ENCODE measurements at regions not wholly inside any gene's neighbourhood (a gene's known extent, or its start where the extent isn't known, plus 50 kb on each side); places are given as distances from the start of the nearest gene placed in this dataset.

DNA sequence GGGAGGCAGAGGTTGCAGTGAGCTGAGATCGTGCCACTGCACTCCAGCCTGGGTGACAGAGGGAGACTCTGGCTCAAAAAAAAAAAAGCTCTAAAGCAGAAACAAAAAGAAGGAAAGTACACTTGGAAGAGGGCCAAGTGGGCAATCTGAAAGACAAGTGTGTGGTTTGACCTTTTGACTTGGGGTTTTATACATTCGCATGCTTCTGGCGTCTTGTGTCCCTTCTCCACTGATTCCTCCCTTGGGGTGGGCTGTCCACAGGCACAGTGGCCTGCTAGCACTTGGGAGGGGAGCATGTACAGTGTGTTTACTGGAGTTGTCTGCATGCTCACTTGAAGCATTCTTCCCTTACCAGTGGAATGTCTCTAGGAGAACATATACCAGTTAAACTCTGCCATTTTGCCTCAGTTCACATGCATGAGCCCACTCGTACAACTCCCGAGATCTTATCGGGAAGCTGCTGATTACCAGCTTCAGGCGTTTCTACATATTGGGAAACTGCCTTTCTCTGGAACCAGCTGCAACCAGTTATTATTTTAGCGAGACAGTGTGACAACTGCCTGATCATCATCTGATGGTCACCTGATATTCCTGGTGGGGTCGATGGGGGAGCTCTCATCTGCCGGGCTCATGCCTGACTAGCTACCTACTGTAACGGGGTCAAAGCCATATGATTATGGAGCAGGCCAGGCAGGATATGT lies 113.5 kb upstream of the ZNF678 start:
- no peak for FAIRE-seq

DNA sequence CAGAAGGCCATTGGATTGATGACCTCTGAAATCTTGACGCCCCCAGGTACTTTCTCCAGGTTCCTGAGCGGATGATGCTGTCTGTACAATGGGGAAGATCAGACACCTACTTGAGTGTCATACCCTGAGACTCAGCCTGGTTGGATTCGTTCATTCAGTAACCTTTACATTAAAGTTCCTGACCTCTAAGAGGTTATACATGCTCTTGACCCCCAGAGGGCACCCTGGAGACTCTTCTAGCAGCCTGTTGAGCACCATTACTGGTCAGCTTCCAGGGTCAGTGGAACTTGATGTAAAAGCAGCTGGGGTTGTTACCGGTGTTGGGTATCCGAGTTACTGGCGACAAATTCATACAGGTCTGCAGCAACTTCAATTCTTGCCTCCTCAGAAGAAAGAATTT lies 114.3 kb upstream of the ZNF678 start:
- FAIRE-seq: no peak

DNA sequence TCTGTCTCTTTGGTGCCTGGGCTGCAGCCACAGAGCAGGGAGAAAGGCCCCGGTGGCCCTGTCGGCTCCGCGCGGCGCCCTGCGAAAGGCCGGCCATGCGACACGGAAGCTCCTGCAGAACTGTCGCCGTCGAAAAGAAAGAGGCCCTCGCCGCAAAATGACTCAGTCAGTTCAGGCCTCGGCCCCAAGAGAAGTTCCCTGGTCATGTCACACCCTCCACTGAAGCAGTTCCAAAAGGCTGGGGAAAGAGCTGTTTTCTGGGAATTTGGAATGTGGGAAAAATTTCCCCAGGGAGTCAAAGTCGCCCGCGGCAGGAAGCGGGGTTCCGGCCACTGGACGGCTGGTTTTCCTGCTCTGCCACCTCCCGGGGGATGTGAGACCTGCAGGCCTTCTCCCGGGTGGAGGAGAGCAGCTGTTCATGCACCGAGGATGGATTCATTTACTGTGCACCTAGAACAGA lies 115.8 kb upstream of the ZNF678 start:
- FAIRE-seq: no peak

DNA sequence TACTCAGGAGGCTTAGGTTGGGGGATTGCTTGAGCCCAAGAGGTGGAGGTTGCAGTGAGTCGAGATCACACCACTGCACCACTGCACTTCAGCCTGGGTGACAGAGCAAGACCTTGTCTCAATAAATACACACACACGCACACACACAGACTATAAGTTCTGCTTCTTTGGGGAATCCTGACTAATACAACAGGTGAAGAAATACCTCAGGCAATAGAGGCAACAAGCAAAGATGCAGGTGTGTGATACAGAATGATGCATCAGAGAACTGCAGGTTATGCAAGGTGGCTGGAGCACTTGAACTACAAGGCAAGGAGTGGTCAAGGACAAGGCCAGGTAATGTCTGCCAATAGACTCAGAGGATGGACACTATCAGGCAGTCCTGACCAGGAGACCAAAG lies 117.6 kb upstream of the ZNF678 start:
- no peak for FAIRE-seq

DNA sequence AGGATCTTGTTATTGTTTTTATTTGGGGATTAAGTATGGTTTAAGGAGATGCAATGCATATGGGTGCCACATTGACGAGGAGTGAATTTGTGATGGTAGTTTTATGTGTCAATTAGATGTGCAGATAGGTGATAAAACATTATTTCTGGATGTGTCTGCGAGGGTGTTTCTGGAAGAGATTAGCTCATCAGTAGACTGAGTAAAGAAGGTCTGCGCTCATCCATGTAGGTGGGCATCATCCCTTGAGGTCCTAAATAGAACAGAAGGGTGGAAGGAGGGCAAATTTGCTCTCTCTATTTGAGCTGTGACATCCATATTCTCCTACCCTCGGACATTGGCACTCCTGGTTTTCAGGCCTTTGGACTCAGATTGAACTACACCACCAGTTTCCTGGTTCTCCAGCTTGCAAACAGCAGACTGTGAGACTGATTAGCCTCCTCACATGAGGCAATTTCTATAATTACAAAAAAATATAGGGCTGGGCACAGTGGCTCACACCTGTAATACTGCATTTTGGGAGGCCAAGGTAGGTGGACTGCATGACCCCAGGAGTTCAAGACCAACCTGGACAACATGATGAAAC lies 118.2 kb upstream of the ZNF678 start:
- no peak for FAIRE-seq

DNA sequence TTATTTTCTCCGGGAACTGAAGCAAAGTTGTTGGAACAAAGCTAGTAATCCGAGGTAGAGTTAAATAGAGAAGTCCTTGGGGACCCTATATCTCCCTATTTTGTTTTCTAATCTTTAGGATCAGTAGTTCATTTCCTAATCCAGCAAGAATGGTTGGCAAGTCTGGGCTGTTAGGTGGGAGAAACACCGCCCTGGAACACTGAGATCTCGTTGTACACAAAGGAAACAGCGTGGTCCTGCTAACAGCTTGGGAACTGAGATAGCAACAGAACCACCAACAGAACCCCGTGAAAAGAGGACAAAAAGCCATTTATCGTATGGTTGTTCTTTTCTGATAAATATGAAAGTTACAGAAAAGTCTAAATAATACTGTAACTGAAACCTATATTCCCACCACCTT lies 121.9 kb upstream of the CDC42BPA start:
- FAIRE-seq: no peak

DNA sequence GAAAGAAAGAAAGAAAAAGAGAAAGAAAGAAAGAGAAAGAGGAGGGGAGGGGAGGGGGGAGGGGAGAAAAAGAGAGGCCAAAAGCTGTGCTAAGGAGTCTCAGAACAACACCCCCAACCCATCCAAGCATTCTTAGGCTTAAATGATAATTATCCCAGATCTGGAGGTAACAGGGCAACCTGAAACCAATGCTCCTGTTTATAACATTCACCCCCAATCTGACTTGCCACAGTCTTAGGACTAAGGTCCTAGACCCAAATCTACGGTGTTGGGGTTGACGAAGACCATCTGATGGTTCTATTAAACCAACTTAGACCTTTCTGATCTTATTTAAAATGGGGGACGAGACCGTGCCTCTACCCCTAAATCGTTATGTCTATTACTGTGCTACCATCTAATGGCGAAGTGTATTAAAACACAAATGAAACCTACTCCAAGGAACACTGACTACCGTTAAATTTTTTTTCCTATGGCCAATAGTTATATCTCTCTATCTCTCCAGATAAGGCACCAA lies 119.3 kb upstream of the CDC42BPA start:
- peak; percentile 93 for FAIRE-seq

DNA sequence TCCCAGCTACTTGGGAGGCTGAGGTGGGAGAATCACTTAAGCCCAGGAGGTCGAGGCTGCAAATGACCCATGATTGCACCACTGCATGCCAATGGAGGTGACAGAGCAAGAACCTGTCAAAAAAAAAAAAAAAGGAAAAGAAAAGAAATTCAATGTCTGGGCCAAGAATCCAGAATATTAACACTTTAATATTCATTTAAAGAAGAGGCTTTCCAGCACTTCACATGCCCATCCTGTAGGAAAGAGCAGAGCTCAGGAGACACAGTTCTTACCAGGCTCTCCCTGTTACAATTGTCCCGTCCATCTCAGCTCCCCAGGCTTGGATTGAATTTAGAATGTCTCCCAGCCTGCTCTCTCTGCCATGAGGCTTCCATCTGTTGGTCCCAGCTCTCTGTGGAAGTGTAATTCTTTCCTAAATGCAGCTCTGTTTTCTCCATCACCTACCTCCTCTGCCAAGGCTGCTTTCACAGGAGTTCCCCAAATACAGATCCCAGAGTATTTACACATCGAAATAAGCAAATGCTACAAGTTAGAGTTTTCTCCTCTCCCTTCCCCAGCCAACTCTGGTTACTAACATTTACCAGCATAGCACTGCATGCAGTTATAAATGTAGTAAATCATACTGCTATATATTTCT lies 116.6 kb upstream of the CDC42BPA start:
- no peak for FAIRE-seq

DNA sequence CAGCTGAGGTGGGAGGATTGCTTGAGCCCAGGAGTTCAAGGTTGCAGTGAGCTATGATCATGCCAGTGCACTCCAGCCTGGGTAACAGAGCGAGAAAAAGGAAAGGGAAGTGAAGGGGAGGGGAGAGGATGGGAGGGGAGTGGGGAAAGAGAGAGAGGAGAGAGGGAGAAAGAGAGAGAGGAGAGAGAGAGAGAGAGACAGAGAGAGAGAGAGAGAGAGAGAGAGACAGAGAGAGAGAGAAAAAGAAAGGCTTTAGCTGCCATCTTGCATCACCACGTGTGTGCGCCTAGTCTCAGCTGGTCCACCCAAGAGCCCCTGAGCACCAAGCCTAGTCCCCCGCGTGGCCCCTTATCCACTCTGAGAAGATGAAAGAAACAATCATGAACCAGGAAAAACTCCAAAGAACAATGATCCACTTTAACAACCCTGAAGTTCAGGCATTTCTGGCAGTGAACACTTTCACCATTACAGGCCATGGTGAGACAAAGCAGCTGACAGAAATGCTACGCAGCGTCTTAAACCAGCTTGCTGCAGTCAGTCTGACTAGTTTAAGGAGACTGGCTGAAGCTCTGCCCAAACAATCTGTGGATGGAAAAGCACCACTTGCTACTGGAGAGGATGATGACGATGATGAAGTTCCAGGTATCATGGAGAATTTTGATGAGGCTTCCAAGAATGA lies 115.5 kb upstream of the CDC42BPA start:
- FAIRE-seq: no peak

DNA sequence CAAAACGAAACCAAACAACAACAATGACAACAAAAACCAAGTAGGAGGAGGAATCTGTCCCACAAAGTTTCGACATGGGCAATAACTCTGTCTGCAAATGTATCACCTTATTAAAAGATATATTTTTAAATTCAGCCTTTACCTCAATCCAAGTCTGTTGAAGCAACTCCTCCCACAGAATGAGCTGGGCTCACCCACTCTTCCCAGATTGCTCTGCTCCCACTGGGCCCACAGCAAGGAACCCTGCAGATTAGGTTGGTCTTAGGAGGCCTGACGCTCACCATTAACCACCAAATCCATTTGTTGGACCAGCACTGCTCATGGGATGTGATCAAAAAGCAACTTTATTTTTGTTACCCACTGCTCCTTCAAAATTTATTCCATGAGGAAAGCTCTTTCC lies 114.7 kb upstream of the CDC42BPA start:
- FAIRE-seq: no peak

DNA sequence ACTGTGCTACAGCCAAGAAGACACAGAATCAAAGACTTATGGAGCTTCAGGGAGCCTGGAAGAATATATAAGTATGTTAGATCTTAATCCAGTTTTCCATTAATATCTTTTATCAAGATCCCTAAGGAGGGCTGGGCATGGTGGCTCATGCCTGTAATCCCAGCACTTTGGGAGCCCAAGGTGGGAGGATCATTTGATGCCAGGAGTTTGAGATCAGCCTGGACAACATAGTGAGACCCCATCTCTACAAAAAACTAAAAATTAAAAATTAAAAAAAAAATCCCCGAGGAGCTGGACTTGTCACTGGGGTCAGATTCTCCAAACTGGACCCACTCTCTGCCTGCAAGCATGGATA lies 113.9 kb upstream of the CDC42BPA start:
- FAIRE-seq: no peak

DNA sequence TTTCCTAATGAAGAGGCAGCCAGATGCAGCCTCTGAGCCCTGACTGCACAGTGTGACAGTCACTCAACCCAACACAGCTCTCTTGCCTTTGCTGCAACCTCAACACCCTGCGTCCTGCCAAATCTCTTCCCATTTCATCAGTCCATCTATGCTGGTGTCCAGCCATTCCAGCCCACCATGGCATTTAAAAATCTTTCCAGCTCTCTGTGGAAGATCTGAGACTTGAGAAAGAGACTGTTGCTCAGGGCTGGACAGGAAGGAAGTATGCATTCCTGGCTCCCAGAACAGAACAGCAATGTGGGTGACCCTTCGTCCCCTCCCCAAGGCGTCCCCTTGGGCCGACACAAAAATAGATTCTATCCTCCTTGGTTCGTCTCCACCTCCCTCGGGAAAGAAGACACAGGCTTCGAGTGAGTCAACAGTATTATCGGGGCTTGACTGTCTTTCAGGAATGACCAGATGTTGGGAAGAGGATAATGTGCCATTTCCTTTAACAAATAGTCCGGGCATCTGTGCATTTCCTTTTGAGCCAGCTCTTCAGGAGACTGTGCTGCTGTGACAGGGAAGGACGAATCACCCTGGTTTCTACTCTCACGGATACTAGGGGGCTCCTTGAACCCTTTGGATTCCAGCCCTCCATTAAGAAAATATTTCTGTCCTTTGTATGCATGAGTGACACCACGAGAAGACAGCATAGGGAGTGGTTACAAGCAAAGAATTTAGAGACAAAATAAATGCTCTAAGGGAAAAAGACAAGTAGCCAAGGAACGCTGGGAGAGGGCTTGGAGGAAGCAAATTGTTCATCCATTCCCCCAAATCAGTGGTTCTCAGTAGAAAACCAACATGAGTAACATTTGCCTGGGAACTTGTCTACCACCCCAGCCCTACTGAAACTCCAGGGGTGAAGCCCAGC lies 111.4 kb upstream of the CDC42BPA start:
- no peak for FAIRE-seq

DNA sequence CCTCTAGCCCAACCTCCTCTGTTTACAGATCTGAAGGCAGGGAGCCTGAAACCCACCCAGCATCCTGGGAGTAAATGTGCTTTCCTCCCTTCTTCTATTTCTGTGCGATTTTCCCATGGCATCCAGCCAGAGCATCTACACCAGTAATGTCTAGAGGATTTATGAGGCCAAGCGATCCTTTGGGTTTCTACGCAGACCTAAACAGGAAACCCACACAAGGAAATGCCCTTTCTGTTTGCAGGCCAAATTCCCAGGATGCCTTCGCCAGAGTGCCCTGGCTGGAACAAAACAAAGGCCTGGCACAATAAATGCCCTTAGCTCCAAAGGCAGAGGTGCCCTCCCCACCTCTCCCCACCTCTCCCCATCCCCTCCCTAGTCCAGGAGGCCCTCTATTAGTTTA lies 110.5 kb upstream of the CDC42BPA start:
- FAIRE-seq: no peak

DNA sequence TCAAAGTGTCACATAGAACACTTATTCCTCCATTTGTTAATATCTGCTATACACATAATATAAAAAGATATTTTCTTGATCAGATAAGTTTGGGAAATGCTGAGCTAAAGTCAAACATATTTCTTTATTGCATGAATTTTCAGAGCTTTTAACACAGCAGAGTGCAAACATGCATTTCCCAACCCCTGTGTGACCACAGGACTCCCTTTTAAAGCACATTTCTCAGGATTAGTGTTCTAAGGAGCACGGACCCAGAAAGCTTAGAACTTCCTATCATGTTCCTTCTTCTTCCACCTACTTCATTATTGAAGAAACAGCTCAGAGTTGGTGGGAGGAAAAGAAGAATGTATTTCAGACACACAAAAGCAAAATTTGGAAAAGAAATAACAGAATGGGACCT lies 109.1 kb upstream of the CDC42BPA start:
- no peak for FAIRE-seq

DNA sequence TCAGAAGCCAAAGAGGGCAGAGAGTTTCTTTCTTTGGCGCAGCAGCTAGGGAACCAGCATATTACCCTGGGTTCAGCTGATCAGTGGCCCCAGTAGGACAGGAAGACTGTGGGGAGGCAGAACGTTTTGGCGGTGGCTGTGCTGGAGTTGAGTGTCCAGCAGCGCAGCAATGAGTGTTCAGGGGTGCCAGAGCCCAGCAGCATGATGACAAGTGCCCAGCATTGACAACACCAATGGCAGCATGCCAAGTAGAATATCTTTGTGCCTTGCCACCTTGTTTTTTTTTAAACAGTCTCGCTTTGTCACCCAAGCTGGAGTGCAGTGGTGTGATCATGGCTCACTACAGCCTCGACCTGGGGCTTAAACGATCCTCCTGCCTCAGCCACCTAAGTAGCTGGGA lies 106.7 kb upstream of the CDC42BPA start:
- FAIRE-seq: no peak

DNA sequence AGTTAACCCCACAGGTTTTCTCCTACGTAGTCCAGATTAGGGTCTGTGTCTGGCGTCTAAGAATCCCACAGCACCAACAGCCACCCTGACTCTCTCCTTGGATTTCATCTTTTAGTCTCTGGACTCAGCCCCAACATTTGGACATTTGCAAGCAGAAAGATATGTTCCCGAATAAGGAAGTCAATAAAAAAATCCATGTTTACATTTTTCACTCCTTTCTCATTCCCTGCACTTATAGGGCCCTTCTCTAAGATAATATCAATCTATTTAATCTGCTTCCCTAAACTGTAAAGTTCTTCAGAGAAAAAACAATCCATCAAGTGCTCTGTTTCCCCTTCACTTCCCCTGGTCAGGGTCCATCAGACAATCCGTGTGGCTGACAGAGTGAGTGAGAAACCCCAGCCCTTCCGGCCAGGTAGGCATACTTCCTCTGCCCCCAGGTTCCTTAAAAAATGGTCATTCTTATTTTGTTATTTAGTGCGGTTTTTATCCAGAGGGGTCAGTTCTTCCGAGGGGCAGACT lies 105.9 kb upstream of the CDC42BPA start:
- FAIRE-seq: no peak

DNA sequence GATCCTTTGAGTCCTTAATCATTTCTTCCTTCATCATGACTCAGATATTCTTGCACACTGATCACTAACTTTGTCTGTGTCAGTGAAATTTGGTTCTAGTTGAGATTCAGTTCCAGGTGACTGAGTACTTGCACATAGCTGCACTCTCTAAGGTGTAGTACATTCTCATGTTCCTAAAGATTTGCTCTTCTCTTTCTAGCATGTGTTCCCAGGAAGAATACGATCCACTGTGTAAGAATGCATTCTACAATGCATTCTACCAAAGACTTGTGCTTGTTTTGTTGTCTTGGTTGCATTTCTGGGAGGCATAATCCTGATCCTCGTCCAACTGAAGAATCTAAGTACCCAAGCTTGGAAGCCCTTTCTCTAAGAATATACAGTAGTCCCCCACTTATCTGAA lies 104.3 kb upstream of the CDC42BPA start:
- no peak for FAIRE-seq

DNA sequence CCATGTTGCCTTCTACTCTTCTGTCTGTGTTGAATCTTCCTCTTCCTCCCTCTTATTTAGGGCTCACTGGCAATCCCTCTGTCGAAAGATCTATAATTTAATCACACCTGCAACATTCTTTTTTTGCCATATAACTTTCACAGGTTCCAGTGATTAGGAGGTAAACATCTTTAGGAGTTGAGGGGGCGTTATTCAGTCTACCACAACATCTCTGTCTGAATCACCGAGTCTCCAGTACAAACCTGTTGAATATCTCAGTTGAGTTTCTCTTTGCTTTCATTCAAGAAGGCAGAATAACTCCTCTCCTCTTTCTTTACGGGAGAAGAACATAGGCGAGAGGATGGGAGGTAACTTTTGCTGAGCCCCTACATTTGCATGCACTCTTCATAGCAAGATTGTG lies 101.9 kb upstream of the CDC42BPA start:
- FAIRE-seq: no peak

DNA sequence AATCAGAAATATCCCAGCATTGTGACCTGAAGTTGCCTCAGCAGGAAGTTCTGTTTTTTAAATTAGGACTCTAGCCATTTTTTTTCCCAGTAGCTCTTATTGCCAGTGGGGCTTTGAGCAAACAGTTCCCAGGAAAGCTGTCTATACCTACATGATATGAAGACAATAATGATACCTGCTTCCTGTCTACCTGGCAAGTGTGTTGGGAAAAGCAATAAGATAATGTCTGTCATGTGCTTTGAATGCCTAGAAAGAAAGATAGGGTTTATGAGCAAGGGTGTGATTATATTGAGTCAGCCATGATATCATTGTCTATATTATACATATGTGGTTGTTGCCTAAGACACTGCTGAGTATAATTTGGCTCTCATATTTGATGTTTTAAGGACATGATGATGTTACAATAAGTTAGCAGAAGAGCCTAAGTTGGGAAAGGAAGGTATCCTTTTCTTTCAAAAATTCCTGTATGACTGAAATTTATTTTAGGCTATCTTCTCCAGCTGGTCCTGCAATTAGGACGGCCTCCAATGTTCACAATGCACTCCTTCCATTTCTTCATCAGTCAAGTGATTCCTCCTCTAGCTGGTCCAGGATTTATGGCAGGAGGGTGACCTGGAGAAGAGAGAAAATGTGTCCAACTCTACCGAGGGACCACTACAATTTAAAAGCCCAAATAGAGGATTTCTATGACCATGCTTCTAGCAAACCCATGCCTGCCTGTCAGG lies 99.6 kb upstream of the CDC42BPA start:
- FAIRE-seq: no peak

DNA sequence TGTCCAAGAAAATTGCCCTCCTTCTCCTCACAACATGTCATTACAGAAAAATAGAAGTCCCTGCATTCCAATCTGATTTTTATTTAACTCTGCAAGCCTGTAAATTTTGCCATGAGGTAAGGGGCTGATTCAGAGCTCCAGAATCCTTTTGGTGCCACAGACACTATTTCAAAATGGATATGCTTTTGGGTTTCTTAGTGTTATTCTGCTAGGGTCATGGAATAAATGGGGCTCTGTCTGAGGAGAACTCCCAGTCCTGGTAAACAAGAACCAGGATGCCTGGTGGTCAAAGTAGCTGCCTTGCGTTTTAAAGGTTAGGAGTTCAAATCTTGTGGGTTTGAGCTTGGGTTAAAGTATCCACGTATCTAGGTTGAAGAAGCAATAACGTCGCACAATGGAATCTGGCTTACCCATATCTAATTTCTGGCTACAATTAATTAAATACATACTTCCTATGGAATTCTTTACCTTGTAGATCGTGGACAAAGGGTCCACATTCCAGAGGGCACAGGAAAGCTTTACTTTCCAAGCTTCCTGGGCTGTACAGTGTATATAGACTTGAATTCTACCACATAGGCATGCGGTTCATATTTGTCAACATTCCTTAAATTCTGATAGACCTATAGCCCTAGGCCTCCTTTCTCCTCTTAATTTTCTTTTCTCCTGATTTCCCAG lies 98.0 kb upstream of the CDC42BPA start:
- no peak for FAIRE-seq

DNA sequence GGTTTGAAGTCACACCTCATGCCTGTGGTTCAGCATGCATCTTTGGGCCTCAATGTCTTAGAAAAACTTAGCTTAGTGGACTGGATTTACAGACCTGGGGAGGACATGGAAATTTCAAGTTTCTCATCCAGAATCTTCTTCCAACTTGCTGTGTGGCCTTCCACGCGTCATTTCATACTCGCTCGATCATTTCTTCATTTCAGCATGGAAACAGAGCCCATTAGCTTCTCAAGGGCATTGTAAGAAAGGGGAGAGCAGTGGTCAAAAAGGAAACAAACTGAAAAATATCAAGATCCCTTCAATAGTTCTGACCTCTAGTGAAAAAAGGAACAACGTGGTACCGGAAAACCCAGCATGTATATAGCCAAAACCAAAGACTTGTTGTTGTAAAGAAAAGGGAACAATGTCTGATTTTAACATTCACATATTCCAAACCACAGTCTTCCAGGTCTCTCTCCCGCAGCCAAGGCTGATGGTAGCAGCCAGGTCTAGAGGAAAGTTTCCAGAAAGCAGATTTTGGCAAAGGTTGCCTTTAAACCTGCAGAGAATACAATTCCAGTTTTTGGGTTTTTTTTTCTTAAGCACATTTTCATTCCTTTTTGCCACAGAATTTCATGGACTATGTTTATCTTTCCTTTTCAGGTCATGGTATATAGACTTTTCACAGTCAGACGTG lies 97.0 kb upstream of the CDC42BPA start:
- no peak for FAIRE-seq

All from A204.1 (cell line).